ENCODE measurements at regions not wholly inside any gene's neighbourhood (a gene's known extent, or its start where the extent isn't known, plus 50 kb on each side); places are given as distances from the start of the nearest gene placed in this dataset.

DNA sequence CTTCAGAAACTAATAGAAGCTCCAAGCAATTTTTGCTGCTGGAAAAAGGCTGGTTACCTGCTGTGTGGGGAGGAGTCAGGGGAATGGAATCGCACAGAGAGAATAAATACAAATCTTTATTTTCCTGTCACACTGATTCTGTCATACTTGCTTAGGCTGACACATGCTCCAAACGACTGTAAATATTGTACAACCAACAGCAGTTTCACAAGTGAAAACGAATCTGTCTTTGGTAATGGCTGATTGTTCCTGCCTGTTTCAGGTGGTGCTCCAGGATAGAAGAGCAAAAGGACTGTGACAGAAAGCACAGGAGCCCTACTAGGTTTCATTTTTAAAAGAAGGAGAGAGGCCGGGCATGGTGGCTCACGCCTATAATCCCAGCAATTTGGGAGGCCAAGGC is 125.5 kb upstream of the DCLK2 start:
- intact Hi-C loops (cut with micrococcal nuclease; ENCODE audit: unreplicated experiment): no loop called here
- POLR2A ChIA-PET: no interaction called here
- H3K4me1 Mint-ChIP-seq (ENCODE audit: low read depth, unreplicated experiment): no peaks in the 10 kb centered on the region
- no peak for DNase-seq
- H3K36me3 Mint-ChIP-seq (ENCODE audit: insufficient read depth, unreplicated experiment): no peaks in the 10 kb centered on the region
- peaks cover 3% of the 10 kb centered on the region for H3K27me3 Mint-ChIP-seq (ENCODE audit: insufficient read depth, unreplicated experiment)
- no peaks in the 10 kb centered on the region for H3K9me3 ChIP-seq
- H3K4me1 ChIP-seq: no peaks in the 10 kb centered on the region
- TF ChIP-seq, protein P1, sequence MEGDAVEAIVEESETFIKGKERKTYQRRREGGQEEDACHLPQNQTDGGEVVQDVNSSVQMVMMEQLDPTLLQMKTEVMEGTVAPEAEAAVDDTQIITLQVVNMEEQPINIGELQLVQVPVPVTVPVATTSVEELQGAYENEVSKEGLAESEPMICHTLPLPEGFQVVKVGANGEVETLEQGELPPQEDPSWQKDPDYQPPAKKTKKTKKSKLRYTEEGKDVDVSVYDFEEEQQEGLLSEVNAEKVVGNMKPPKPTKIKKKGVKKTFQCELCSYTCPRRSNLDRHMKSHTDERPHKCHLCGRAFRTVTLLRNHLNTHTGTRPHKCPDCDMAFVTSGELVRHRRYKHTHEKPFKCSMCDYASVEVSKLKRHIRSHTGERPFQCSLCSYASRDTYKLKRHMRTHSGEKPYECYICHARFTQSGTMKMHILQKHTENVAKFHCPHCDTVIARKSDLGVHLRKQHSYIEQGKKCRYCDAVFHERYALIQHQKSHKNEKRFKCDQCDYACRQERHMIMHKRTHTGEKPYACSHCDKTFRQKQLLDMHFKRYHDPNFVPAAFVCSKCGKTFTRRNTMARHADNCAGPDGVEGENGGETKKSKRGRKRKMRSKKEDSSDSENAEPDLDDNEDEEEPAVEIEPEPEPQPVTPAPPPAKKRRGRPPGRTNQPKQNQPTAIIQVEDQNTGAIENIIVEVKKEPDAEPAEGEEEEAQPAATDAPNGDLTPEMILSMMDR (IDR thresholded peaks at IDR 0.05; ENCODE audit: insufficient read depth in 1 of 2, low read depth in 1 of 2, low read length in 1 of 2, severe bottlenecking in 1 of 2, unreplicated experiment in 1 of 2): no peak
- CTCF ChIA-PET: no interaction called here
- no peak overlapping the region for H3K4me3 ChIP-seq (ENCODE audit: low read depth, low read length)
- BruUV-seq (replicated peaks): no TSS peak
- no peaks in the 10 kb centered on the region for H3K9me3 Mint-ChIP-seq (ENCODE audit: unreplicated experiment)
- H3K4me3 Mint-ChIP-seq (ENCODE audit: unreplicated experiment): no peak overlapping the region
- no peaks in the 10 kb centered on the region for H3K27me3 ChIP-seq (replicated peaks; ENCODE audit: control insufficient read depth, insufficient read depth, low read length)
- no peak overlapping the region for H3K27ac Mint-ChIP-seq (ENCODE audit: unreplicated experiment)
- no peaks in the 10 kb centered on the region for H3K36me3 ChIP-seq (ENCODE audit: control insufficient read depth, insufficient read depth, low read length)

DNA sequence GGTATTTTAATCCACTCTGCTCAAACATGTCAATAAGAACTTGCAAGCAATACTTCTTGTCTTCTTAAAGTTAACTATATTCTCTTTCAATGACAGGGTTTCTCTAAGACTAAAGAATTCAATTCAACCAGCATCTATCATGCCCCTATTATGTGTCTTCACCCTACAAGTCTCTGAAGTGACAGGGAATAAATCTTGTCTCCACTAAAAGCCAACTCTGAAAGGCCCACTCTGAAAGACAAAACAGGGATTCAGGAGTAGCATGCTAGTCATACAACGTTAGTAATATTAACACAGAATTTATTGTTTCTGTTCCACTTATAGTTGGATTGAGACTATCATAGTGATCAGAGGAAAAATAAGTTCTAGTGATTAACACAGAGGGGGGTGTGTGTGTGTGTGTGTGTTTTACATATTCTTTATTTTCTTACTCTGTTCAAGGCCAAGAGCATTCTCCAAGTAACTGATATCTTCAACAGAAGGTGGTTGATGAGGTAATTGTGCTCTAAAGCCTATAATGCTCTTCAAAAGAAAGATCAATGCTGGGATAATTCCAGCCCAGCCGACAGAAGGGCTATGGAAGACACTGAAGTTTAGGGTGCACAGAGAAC is 122.4 kb upstream of the DCLK2 start:
- Histone ChIP-seq H3K9me3 (no peaks in the 10 kb centered on the region), H3K36me3 (ENCODE audit: control insufficient read depth, insufficient read depth, low read length) (no peaks in the 10 kb centered on the region), H3K4me1 (no peaks in the 10 kb centered on the region), H3K27me3 (replicated peaks; ENCODE audit: control insufficient read depth, insufficient read depth, low read length) (no peaks in the 10 kb centered on the region), H3K4me3 (ENCODE audit: low read depth, low read length) (no peak overlapping the region)
- BruUV-seq (replicated peaks): no TSS peak
- no peaks in the 10 kb centered on the region for H3K9me3 Mint-ChIP-seq (ENCODE audit: unreplicated experiment)
- H3K27ac Mint-ChIP-seq (ENCODE audit: unreplicated experiment): no peak overlapping the region
- ChIA-PET CTCF (no interaction called here), POLR2A (no interaction called here)
- no peaks in the 10 kb centered on the region for H3K36me3 Mint-ChIP-seq (ENCODE audit: insufficient read depth, unreplicated experiment)
- H3K4me1 Mint-ChIP-seq (ENCODE audit: low read depth, unreplicated experiment): no peaks in the 10 kb centered on the region
- no peak overlapping the region for H3K4me3 Mint-ChIP-seq (ENCODE audit: unreplicated experiment)
- intact Hi-C loops (cut with micrococcal nuclease; ENCODE audit: unreplicated experiment): no loop called here
- no peak for DNase-seq
- TF ChIP-seq, protein P1 (IDR thresholded peaks at IDR 0.05; ENCODE audit: insufficient read depth in 1 of 2, low read depth in 1 of 2, low read length in 1 of 2, severe bottlenecking in 1 of 2, unreplicated experiment in 1 of 2): no peak
- H3K27me3 Mint-ChIP-seq (ENCODE audit: insufficient read depth, unreplicated experiment): peaks cover 3% of the 10 kb centered on the region

DNA sequence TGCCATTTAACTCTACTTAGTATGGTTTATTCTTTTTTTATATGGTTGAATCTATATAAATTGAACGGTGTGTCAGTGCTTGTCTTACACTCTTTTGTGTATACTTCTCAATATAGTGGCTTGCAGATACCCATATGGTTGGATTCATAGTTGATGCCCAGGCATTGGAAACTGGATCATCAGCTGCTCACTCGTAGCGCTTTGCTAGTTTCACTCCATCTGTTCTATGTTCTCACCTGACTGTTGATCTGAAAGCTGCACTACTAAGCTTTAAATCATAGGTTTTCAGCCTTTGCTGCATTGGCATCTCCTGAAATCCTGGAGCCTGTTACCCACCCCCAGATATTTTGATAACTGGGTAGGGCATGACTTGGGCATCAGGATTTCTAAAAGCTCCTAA is 121.6 kb upstream of the DCLK2 start:
- CTCF ChIA-PET: no interaction called here
- Histone ChIP-seq H3K36me3 (ENCODE audit: control insufficient read depth, insufficient read depth, low read length) (no peaks in the 10 kb centered on the region), H3K4me3 (ENCODE audit: low read depth, low read length) (no peak overlapping the region), H3K9me3 (no peaks in the 10 kb centered on the region), H3K4me1 (no peaks in the 10 kb centered on the region), H3K27me3 (replicated peaks; ENCODE audit: control insufficient read depth, insufficient read depth, low read length) (no peaks in the 10 kb centered on the region)
- peaks cover 3% of the 10 kb centered on the region for H3K27me3 Mint-ChIP-seq (ENCODE audit: insufficient read depth, unreplicated experiment)
- no peaks in the 10 kb centered on the region for H3K9me3 Mint-ChIP-seq (ENCODE audit: unreplicated experiment)
- TF ChIP-seq, protein P1 (IDR thresholded peaks at IDR 0.05; ENCODE audit: insufficient read depth in 1 of 2, low read depth in 1 of 2, low read length in 1 of 2, severe bottlenecking in 1 of 2, unreplicated experiment in 1 of 2): no peak
- intact Hi-C loops (cut with micrococcal nuclease; ENCODE audit: unreplicated experiment): no loop called here
- H3K4me3 Mint-ChIP-seq (ENCODE audit: unreplicated experiment): no peak overlapping the region
- no peak overlapping the region for H3K27ac Mint-ChIP-seq (ENCODE audit: unreplicated experiment)
- H3K36me3 Mint-ChIP-seq (ENCODE audit: insufficient read depth, unreplicated experiment): no peaks in the 10 kb centered on the region
- no peaks in the 10 kb centered on the region for H3K4me1 Mint-ChIP-seq (ENCODE audit: low read depth, unreplicated experiment)
- BruUV-seq (replicated peaks): no TSS peak
- POLR2A ChIA-PET: no interaction called here
- no peak for DNase-seq

Data from Caco-2 (cell line).